Progenitor cell of endocrine pancreas (in vitro differentiated cells): ENCODE measurements at regions not wholly inside any gene's neighbourhood (a gene's known extent, or its start where the extent isn't known, plus 50 kb on each side); places are given as distances from the start of the nearest gene placed in this dataset.

Experiments
- DNase-seq: peaks from one replicate; pipeline ENCODE4 v3.0.0; 2021; ENCODE audit warnings: low spot score; ENCODE audit not compliant: unreplicated experiment
- H3K27ac Mint-ChIP-seq: 2 replicates; pipeline ENCODE4 v1.8.0; 2021; ENCODE audit warnings: mild to moderate bottlenecking, moderate library complexity, mixed read lengths
- H3K27me3 Mint-ChIP-seq: 2 replicates; pipeline ENCODE4 v1.8.0; 2021; ENCODE audit warnings: mixed read lengths
- H3K36me3 Mint-ChIP-seq: 2 replicates; pipeline ENCODE4 v1.8.0; 2022; ENCODE audit warnings: mixed read lengths; ENCODE audit not compliant: insufficient read depth
- H3K4me1 Mint-ChIP-seq: 2 replicates; pipeline ENCODE4 v1.8.0; 2021; ENCODE audit warnings: low read depth, mixed read lengths
- H3K4me3 Mint-ChIP-seq: 2 replicates; pipeline ENCODE4 v1.8.0; 2021; ENCODE audit warnings: low read depth, mild to moderate bottlenecking, moderate library complexity, mixed read lengths
- H3K9me3 Mint-ChIP-seq: 2 replicates; pipeline ENCODE4 v1.8.0; 2021; ENCODE audit warnings: low read depth, mixed read lengths
- CTCF ChIP-seq: fragments of 200-600 bp; sonication (generic); IDR thresholded peaks from one replicate; pipeline ENCODE4 v1.5.0; 2021; ENCODE audit warnings: antibody characterized with exemption, mild to moderate bottlenecking; ENCODE audit not compliant: unreplicated experiment

- Mint-ChIP-seq H3K36me3 (no peaks in the 10 kb centered on the region), H3K4me3 (no peak overlapping the region), H3K4me1 (no peaks in the 10 kb centered on the region), H3K27ac (no peak overlapping the region), H3K27me3 (no peaks in the 10 kb centered on the region), H3K9me3 (no peaks in the 10 kb centered on the region)
- DNase-seq, result no peak
- TF ChIP-seq CTCF, result no peak
Measured at GRCh38 chr4:28879900-28880299, 1840.3 kb upstream of the PCDH7 start.

- H3K9me3 Mint-ChIP-seq, result no peaks in the 10 kb centered on the region
- H3K27ac Mint-ChIP-seq, result no peak overlapping the region
- TF ChIP-seq CTCF, result no peak
- DNase-seq, result no peak
- H3K4me3 Mint-ChIP-seq, result no peak overlapping the region
- no peaks in the 10 kb centered on the region for H3K4me1 Mint-ChIP-seq
- H3K36me3 Mint-ChIP-seq, result no peaks in the 10 kb centered on the region
- no peaks in the 10 kb centered on the region for H3K27me3 Mint-ChIP-seq
Measured at GRCh38 chr4:28883211-28883610, 1837.0 kb upstream of the PCDH7 start.

GRCh38 chr4:28886934-28887333 lies 1833.2 kb upstream of the PCDH7 start:
- Mint-ChIP-seq H3K4me3 (no peak overlapping the region), H3K9me3 (no peaks in the 10 kb centered on the region), H3K27me3 (no peaks in the 10 kb centered on the region)

GRCh38 chr4:28890949-28891775 lies 1829.0 kb upstream of the PCDH7 start:
- H3K36me3 Mint-ChIP-seq, result no peaks in the 10 kb centered on the region
- peaks cover 7% of the 10 kb centered on the region for H3K9me3 Mint-ChIP-seq

More at GRCh38 chr4:28886934-28887333, 1833.2 kb upstream of the PCDH7 start:
- TF ChIP-seq CTCF, result no peak
- DNase-seq, result no peak
- no peaks in the 10 kb centered on the region for H3K4me1 Mint-ChIP-seq
- no peak overlapping the region for H3K27ac Mint-ChIP-seq
- H3K36me3 Mint-ChIP-seq, result no peaks in the 10 kb centered on the region

GRCh38 chr4:28913466-28913865 lies 1806.7 kb upstream of the PCDH7 start:
- Mint-ChIP-seq H3K4me1 (no peaks in the 10 kb centered on the region), H3K4me3 (no peak overlapping the region), H3K27ac (no peak overlapping the region), H3K9me3 (peaks cover 7% of the 10 kb centered on the region), H3K36me3 (no peaks in the 10 kb centered on the region), H3K27me3 (no peaks in the 10 kb centered on the region)
- TF ChIP-seq CTCF, result no peak
- no peak for DNase-seq

More at GRCh38 chr4:28890949-28891775, 1829.0 kb upstream of the PCDH7 start:
- Mint-ChIP-seq H3K4me1 (no peaks in the 10 kb centered on the region), H3K4me3 (no peak overlapping the region), H3K27ac (no peak overlapping the region), H3K27me3 (no peaks in the 10 kb centered on the region)
- TF ChIP-seq CTCF, result no peak
- DNase-seq, result no peak
